Mesenchymal stem cell (in vitro differentiated cells and primary cell): ENCODE measurements at regions not wholly inside any gene's neighbourhood (a gene's known extent, or its start where the extent isn't known, plus 50 kb on each side); places are given as distances from the start of the nearest gene placed in this dataset.
"Not testable (repeated sequence)": the region's sequence is repeated elsewhere in the genome, so short reads cannot be mapped to it uniquely, and the experiment has no call there.

ENCODE experiments used
- DNase-seq: peaks from one replicate; pipeline ENCODE4 v3.0.0-alpha.2; 2013
- H2AFZ ChIP-seq: one replicate; pipeline ENCODE4 v1.6.1; 2013; ENCODE audit warnings: low read depth, mild to moderate bottlenecking, control low read depth, inconsistent platforms, low read length, moderate library complexity
- H2AK5ac ChIP-seq: 2 replicates; pipeline ENCODE4 v1.6.1; 2013; ENCODE audit warnings: low read length, moderate library complexity, mild to moderate bottlenecking, inconsistent platforms; ENCODE audit not compliant: severe bottlenecking
- H2BK120ac ChIP-seq: one replicate; pipeline ENCODE4 v1.6.1; 2013; ENCODE audit warnings: low read depth, mild to moderate bottlenecking, inconsistent platforms, low read length, moderate library complexity
- H2BK12ac ChIP-seq, 2 experiments: one replicate each; pipeline ENCODE4 v1.6.1; 2013; ENCODE audit warnings: inconsistent platforms in 2 of 2, low read length in 2 of 2, mild to moderate bottlenecking in 2 of 2, moderate library complexity in 2 of 2, control low read depth in 1 of 2
- H2BK15ac ChIP-seq: one replicate; pipeline ENCODE4 v1.6.1; 2013; ENCODE audit warnings: mild to moderate bottlenecking, low read depth, inconsistent platforms; ENCODE audit not compliant: poor library complexity, severe bottlenecking
- H2BK5ac ChIP-seq: 2 replicates; pipeline ENCODE4 v1.6.1; 2013; ENCODE audit warnings: low read depth, mild to moderate bottlenecking, low read length, control low read depth, inconsistent platforms; ENCODE audit not compliant: poor library complexity, severe bottlenecking
- H3K14ac ChIP-seq, 2 experiments: one replicate each; pipeline ENCODE4 v1.6.1; 2013; ENCODE audit warnings: inconsistent platforms in 2 of 2, low read length in 2 of 2, control low read depth in 1 of 2, mild to moderate bottlenecking in 1 of 2, moderate library complexity in 1 of 2
- H3K18ac ChIP-seq, 2 experiments: one replicate each; pipeline ENCODE4 v1.6.1; 2013; ENCODE audit warnings: inconsistent platforms in 2 of 2, low read length in 2 of 2, control low read depth in 1 of 2, low read depth in 1 of 2, mild to moderate bottlenecking in 1 of 2
- H3K23ac ChIP-seq, 2 experiments: one replicate each; pipeline ENCODE4 v1.6.1; 2013; ENCODE audit warnings: inconsistent platforms in 2 of 2, low read length in 2 of 2, mild to moderate bottlenecking in 2 of 2, moderate library complexity in 2 of 2, control low read depth in 1 of 2
- H3K27ac ChIP-seq: 2 replicates; pipeline ENCODE4 v1.5.1; 2013; ENCODE audit warnings: mild to moderate bottlenecking, moderate library complexity, low read length, control low read depth, inconsistent platforms; ENCODE audit not compliant: poor library complexity, severe bottlenecking
- H3K27me3 ChIP-seq, 2 experiments: 2 replicates each; pipeline versions ENCODE4 v1.6.1 to v1.7.0; 2013; ENCODE audit warnings: low read length in 2 of 2, mild to moderate bottlenecking in 2 of 2, moderate library complexity in 2 of 2, control low read depth in 1 of 2, inconsistent platforms in 1 of 2; ENCODE audit not compliant: control insufficient read depth in 1 of 2, insufficient read depth in 1 of 2
- H3K36me3 ChIP-seq, 2 experiments: 2 replicates each; pipeline versions ENCODE4 v1.6.1 to v1.7.0; 2013; ENCODE audit warnings: low read length in 2 of 2, control low read depth in 1 of 2, inconsistent platforms in 1 of 2, low read depth in 1 of 2, mild to moderate bottlenecking in 1 of 2; ENCODE audit not compliant: insufficient read depth in 2 of 2, control insufficient read depth in 1 of 2
- H3K4ac ChIP-seq, 2 experiments: one replicate each; pipeline ENCODE4 v1.6.1; 2013; ENCODE audit warnings: inconsistent platforms in 2 of 2, low read length in 2 of 2, mild to moderate bottlenecking in 2 of 2, moderate library complexity in 2 of 2, control low read depth in 1 of 2, low read depth in 1 of 2
- H3K4me1 ChIP-seq: 2 replicates; pipeline ENCODE4 v1.6.1; 2013; ENCODE audit warnings: low read depth, low read length, control low read depth; ENCODE audit not compliant: control insufficient read depth, insufficient read depth
- H3K4me2 ChIP-seq: 2 replicates; pipeline ENCODE4 v1.6.1; 2013; ENCODE audit warnings: low read length, mild to moderate bottlenecking, inconsistent platforms; ENCODE audit not compliant: poor library complexity, severe bottlenecking
- H3K4me3 ChIP-seq, 2 experiments: 2 replicates each; pipeline versions ENCODE4 v1.5.1 to v1.7.0; 2013; ENCODE audit warnings: low read length in 2 of 2, mild to moderate bottlenecking in 2 of 2, control low read depth in 1 of 2, low read depth in 1 of 2; ENCODE audit not compliant: insufficient read depth in 1 of 2
- H3K79me1 ChIP-seq: replicated peaks from 2 replicates; pipeline ENCODE4 v1.6.1; 2013; ENCODE audit warnings: mild to moderate bottlenecking, control low read depth, low read length, inconsistent platforms; ENCODE audit not compliant: poor library complexity, severe bottlenecking
- H3K9ac ChIP-seq: 2 replicates; pipeline ENCODE4 v1.7.0; 2013; ENCODE audit warnings: mild to moderate bottlenecking, low read length, moderate library complexity
- H3K9me3 ChIP-seq: 2 replicates; pipeline ENCODE4 v1.7.0; 2013; ENCODE audit warnings: mild to moderate bottlenecking, low read length; ENCODE audit not compliant: control insufficient read depth
- H4K8ac ChIP-seq: one replicate; pipeline ENCODE4 v1.6.1; 2013; ENCODE audit warnings: inconsistent platforms, mild to moderate bottlenecking, low read length, moderate library complexity
- H4K91ac ChIP-seq: one replicate; pipeline ENCODE4 v1.6.1; 2013; ENCODE audit warnings: mild to moderate bottlenecking, low read length, inconsistent platforms
- WGBS: methylation state at CpG from one replicate; pipeline ENCODE4 v1.1.7; 2013; ENCODE audit warnings: mixed read lengths; 5-methylcytosine and 5-hydroxymethylcytosine counted together

DNA sequence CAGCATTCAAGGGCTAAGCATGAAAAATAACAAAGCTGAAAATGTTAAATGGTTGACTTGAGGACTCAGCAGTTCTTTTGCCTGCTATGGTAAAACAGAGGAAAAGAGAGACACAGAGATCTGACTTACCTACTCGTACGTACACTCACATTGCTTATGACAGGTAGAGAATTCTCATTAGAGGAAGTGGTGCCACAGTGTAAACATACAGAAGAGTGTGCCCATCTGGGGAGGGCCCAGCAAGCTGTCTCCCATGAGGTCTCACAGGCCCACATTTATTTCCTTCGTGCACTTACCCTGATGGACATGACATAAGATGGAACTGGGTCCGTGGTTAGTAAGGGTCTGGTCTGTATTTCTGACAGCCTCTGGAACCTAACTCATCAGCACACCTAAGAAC is 729.1 kb downstream of the BCL11A start:
- H2AFZ ChIP-seq: no peak overlapping the region
- DNase-seq: no peak
- no peaks in the 10 kb centered on the region for H3K9me3 ChIP-seq
- no peak overlapping the region for H3K9ac ChIP-seq
- H3K4ac ChIP-seq: no peak overlapping the region
- no peak overlapping the region for H2AK5ac ChIP-seq
- no peak overlapping the region for H3K27ac ChIP-seq
- no peak overlapping the region for H4K8ac ChIP-seq
- WGBS: 64% methylated on average over 4 of the region's 4 CpGs
- no peak overlapping the region for H3K18ac ChIP-seq
- H3K4me3 ChIP-seq: no peak overlapping the region
- no peak overlapping the region for H4K91ac ChIP-seq
- H2BK15ac ChIP-seq: no peak overlapping the region
- H3K4me1 ChIP-seq: no peaks in the 10 kb centered on the region
- no peaks in the 10 kb centered on the region for H3K27me3 ChIP-seq
- H3K23ac ChIP-seq: no peak overlapping the region
- H3K14ac ChIP-seq: no peak overlapping the region
- H3K79me1 ChIP-seq: no peaks in the 10 kb centered on the region
- no peak overlapping the region for H2BK5ac ChIP-seq
- no peak overlapping the region for H2BK120ac ChIP-seq
- H3K4me2 ChIP-seq: no peak overlapping the region
- no peaks in the 10 kb centered on the region for H3K36me3 ChIP-seq
- no peak overlapping the region for H2BK12ac ChIP-seq

DNA sequence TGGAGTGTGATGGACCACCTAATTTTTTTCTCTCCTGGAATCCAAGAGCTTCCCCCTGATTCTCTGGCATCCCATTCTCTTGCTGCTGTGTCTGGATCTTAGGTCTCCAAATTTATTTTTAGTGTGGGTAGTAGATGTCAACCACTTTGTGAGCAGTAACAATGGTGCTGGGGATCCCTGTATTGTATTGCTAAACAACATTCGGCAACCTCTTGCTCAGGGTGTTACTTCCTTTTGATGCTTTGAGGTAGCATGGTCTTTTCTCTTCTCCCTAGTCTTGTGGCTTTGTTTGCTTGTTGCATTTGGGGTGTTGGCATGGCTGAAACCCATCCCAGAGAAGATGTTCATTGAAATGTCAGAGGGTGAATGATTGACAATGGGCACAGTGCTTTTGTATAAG is 737.4 kb downstream of the BCL11A start:
- Histone ChIP-seq H2BK12ac (no peak overlapping the region), H3K79me1 (no peaks in the 10 kb centered on the region), H2BK5ac (no peak overlapping the region), H3K27ac (no peak overlapping the region), H2AFZ (no peak overlapping the region), H3K18ac (no peak overlapping the region), H4K8ac (no peak overlapping the region), H3K4me3 (no peak overlapping the region), H3K4me1 (no peaks in the 10 kb centered on the region), H3K36me3 (no peaks in the 10 kb centered on the region), H2BK15ac (no peak overlapping the region), H3K4me2 (no peak overlapping the region), H2BK120ac (no peak overlapping the region), H2AK5ac (no peak overlapping the region), H3K4ac (no peak overlapping the region), H4K91ac (no peak overlapping the region), H3K14ac (no peak overlapping the region), H3K9me3 (no peaks in the 10 kb centered on the region), H3K9ac (no peak overlapping the region), H3K27me3 (no peaks in the 10 kb centered on the region), H3K23ac (no peak overlapping the region)
- WGBS: 65% methylated on average over 1 of the region's 1 CpG
- DNase-seq: no peak

DNA sequence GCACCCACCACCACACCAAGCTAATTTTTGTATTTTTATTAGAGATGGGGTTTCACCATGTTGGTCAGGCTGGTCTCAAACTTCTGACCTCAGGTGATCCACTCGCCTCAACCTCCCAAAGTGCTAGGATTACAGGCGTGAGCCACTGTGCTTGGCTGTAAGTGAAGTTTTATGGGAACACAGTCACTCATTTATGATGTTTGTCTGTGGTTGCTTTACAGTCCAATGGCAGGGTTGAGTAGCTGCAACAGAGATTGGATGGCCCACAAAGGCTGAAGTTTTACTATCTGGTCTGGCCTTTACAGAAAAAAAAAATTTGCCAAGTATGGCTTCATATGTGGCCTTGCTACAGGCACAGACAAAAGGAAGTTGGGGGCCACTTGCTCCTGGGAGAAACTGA is 743.2 kb downstream of the BCL11A start:
- not testable (repeated sequence) for H3K14ac ChIP-seq, H3K27ac ChIP-seq, H2AFZ ChIP-seq, H3K4me2 ChIP-seq, H3K4me3 ChIP-seq, H2BK15ac ChIP-seq, H3K4ac ChIP-seq, H2BK5ac ChIP-seq, DNase-seq, H2BK120ac ChIP-seq, H4K91ac ChIP-seq, H3K9me3 ChIP-seq, H4K8ac ChIP-seq, H3K36me3 ChIP-seq, H3K18ac ChIP-seq, H3K23ac ChIP-seq, H3K9ac ChIP-seq, H3K4me1 ChIP-seq, H2AK5ac ChIP-seq, H2BK12ac ChIP-seq, H3K79me1 ChIP-seq, H3K27me3 ChIP-seq
- WGBS: 89% methylated on average over 2 of the region's 2 CpGs

DNA sequence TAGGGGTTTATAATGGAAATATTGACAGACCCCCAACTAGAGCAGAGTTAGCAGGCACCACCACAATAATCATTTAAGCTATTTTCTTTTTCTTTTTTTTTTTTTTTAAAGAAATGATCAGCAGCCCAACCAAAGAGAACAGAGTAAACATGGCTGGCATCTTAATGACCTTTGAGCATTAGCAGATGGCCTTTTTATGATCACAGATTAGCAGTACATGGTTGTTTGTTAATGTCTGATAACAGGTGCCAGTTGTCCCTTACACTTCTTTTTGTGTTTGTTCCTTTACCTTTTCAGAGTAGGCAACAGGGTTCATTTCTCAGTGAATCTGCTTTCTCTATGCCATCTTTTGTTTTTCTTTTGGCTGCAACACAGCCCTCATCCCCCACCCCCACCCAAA is 747.0 kb downstream of the BCL11A start:
- Histone ChIP-seq H2BK12ac (no peak overlapping the region), H3K4me3 (no peak overlapping the region), H3K27ac (no peak overlapping the region), H3K23ac (no peak overlapping the region), H4K91ac (no peak overlapping the region), H3K36me3 (no peaks in the 10 kb centered on the region), H3K27me3 (no peaks in the 10 kb centered on the region), H2AFZ (no peak overlapping the region), H3K4ac (no peak overlapping the region), H3K4me1 (no peaks in the 10 kb centered on the region), H2BK15ac (no peak overlapping the region), H2BK5ac (no peak overlapping the region), H4K8ac (no peak overlapping the region), H2AK5ac (no peak overlapping the region), H3K9ac (no peak overlapping the region), H3K18ac (no peak overlapping the region), H3K4me2 (no peak overlapping the region), H3K9me3 (no peaks in the 10 kb centered on the region), H3K14ac (no peak overlapping the region), H3K79me1 (no peaks in the 10 kb centered on the region), H2BK120ac (no peak overlapping the region)
- no peak for DNase-seq
